Choroid plexus epithelial cell (primary cell): ENCODE measurements at regions not wholly inside any gene's neighbourhood (a gene's known extent, or its start where the extent isn't known, plus 50 kb on each side); places are given as distances from the start of the nearest gene placed in this dataset.

Experiments used
- DNase-seq: peaks from one replicate; pipeline ENCODE4 v3.0.0-alpha.2; 2010; ENCODE audit warnings: low read depth
- H3K4me3 ChIP-seq: 2 replicates; pipeline ENCODE4 v1.5.1; 2011; ENCODE audit warnings: low read depth, mild to moderate bottlenecking, control low read depth, low read length, moderate library complexity
- CTCF ChIP-seq: conservative IDR thresholded peaks from 2 replicates; pipeline ENCODE4 v1.5.1; 2011; ENCODE audit warnings: low read depth, mild to moderate bottlenecking, control low read depth, inconsistent platforms, low read length, moderate library complexity

GRCh38 chr16:17526956-17527937, 56.5 kb upstream of the XYLT1 start:
- H3K4me3 ChIP-seq, result no peak overlapping the region
- no peak for DNase-seq
- no peak for TF ChIP-seq CTCF

GRCh38 chr16:17524656-17525055, 53.9 kb upstream of the XYLT1 start:
- no peak overlapping the region for H3K4me3 ChIP-seq
- no peak for DNase-seq
- no peak for TF ChIP-seq CTCF

- TF ChIP-seq CTCF, result no peak
- no peak overlapping the region for H3K4me3 ChIP-seq
- DNase-seq, result no peak
These were observed 49.8 kb upstream of the XYLT1 start for GRCh38 chr16:17520561-17520960.
